IPS-15b (cell line): ENCODE measurements at regions not wholly inside any gene's neighbourhood (a gene's known extent, or its start where the extent isn't known, plus 50 kb on each side); places are given as distances from the start of the nearest gene placed in this dataset.

Experiments
- H3K27me3 ChIP-seq: one replicate; pipeline ENCODE4 v1.6.1; 2013; ENCODE audit warnings: low read length; ENCODE audit not compliant: control insufficient read depth, insufficient read depth
- H3K36me3 ChIP-seq: one replicate; pipeline ENCODE4 v1.6.1; 2013; ENCODE audit warnings: low read length; ENCODE audit not compliant: control insufficient read depth, insufficient read depth
- H3K4me1 ChIP-seq: one replicate; pipeline ENCODE4 v1.6.1; 2013; ENCODE audit warnings: mild to moderate bottlenecking, low read length; ENCODE audit not compliant: control insufficient read depth, insufficient read depth
- H3K4me3 ChIP-seq: one replicate; pipeline ENCODE4 v1.5.1; 2013; ENCODE audit warnings: low read depth, low read length
- H3K9ac ChIP-seq: one replicate; pipeline ENCODE4 v1.6.1; 2013; ENCODE audit warnings: low read depth, mild to moderate bottlenecking, low read length
- H3K9me3 ChIP-seq: one replicate; pipeline ENCODE4 v1.6.1; 2013; ENCODE audit warnings: mild to moderate bottlenecking, low read length; ENCODE audit not compliant: control insufficient read depth, insufficient read depth

GRCh38 chr14:98950353-98950895, 321.6 kb downstream of the BCL11B start:
- Histone ChIP-seq H3K27me3 (no peaks in the 10 kb centered on the region), H3K4me1 (no peaks in the 10 kb centered on the region), H3K4me3 (no peak overlapping the region), H3K9ac (no peak overlapping the region), H3K9me3 (no peaks in the 10 kb centered on the region), H3K36me3 (no peaks in the 10 kb centered on the region)

GRCh38 chr14:98951031-98951430, 321.0 kb downstream of the BCL11B start:
- Histone ChIP-seq H3K4me3 (no peak overlapping the region), H3K36me3 (no peaks in the 10 kb centered on the region), H3K27me3 (no peaks in the 10 kb centered on the region), H3K9ac (no peak overlapping the region), H3K9me3 (no peaks in the 10 kb centered on the region), H3K4me1 (no peaks in the 10 kb centered on the region)

- H3K27me3 ChIP-seq: no peaks in the 10 kb centered on the region
- H3K36me3 ChIP-seq: no peaks in the 10 kb centered on the region
- H3K9me3 ChIP-seq: no peaks in the 10 kb centered on the region
- H3K4me3 ChIP-seq: no peak overlapping the region
- no peak overlapping the region for H3K9ac ChIP-seq
- no peaks in the 10 kb centered on the region for H3K4me1 ChIP-seq
These were observed 320.4 kb downstream of the BCL11B start for GRCh38 chr14:98951521-98952152.

GRCh38 chr14:98952593-98953350, 319.2 kb downstream of the BCL11B start:
- no peaks in the 10 kb centered on the region for H3K36me3 ChIP-seq
- no peak overlapping the region for H3K9ac ChIP-seq
- no peaks in the 10 kb centered on the region for H3K9me3 ChIP-seq
- H3K4me1 ChIP-seq: no peaks in the 10 kb centered on the region
- no peaks in the 10 kb centered on the region for H3K27me3 ChIP-seq
- no peak overlapping the region for H3K4me3 ChIP-seq

- H3K27me3 ChIP-seq: no peaks in the 10 kb centered on the region
- H3K9ac ChIP-seq: no peak overlapping the region
- no peaks in the 10 kb centered on the region for H3K36me3 ChIP-seq
- no peaks in the 10 kb centered on the region for H3K4me1 ChIP-seq
- H3K9me3 ChIP-seq: no peaks in the 10 kb centered on the region
- no peak overlapping the region for H3K4me3 ChIP-seq
These were observed 318.2 kb downstream of the BCL11B start for GRCh38 chr14:98953551-98954348.

GRCh38 chr14:98954349-98955000, 317.5 kb downstream of the BCL11B start:
- no peak overlapping the region for H3K4me3 ChIP-seq
- no peaks in the 10 kb centered on the region for H3K9me3 ChIP-seq
- no peak overlapping the region for H3K9ac ChIP-seq
- H3K36me3 ChIP-seq: no peaks in the 10 kb centered on the region
- H3K4me1 ChIP-seq: no peaks in the 10 kb centered on the region
- H3K27me3 ChIP-seq: no peaks in the 10 kb centered on the region

GRCh38 chr14:98955036-98955740, 316.8 kb downstream of the BCL11B start:
- H3K27me3 ChIP-seq: no peaks in the 10 kb centered on the region
- H3K9ac ChIP-seq: no peak overlapping the region
- H3K36me3 ChIP-seq: no peaks in the 10 kb centered on the region
- no peak overlapping the region for H3K4me3 ChIP-seq
- H3K9me3 ChIP-seq: no peaks in the 10 kb centered on the region
- H3K4me1 ChIP-seq: no peaks in the 10 kb centered on the region

GRCh38 chr14:98955741-98956070, 316.3 kb downstream of the BCL11B start:
- no peaks in the 10 kb centered on the region for H3K27me3 ChIP-seq
- H3K36me3 ChIP-seq: no peaks in the 10 kb centered on the region
- H3K4me3 ChIP-seq: no peak overlapping the region
- H3K9me3 ChIP-seq: no peaks in the 10 kb centered on the region
- no peak overlapping the region for H3K9ac ChIP-seq
- no peaks in the 10 kb centered on the region for H3K4me1 ChIP-seq

- H3K4me3 ChIP-seq: no peak overlapping the region
These were observed 315.8 kb downstream of the BCL11B start for GRCh38 chr14:98956181-98956580.

GRCh38 chr14:98956661-98957060, 315.3 kb downstream of the BCL11B start:
- no peak overlapping the region for H3K9ac ChIP-seq
- H3K36me3 ChIP-seq: no peaks in the 10 kb centered on the region
- H3K27me3 ChIP-seq: no peaks in the 10 kb centered on the region
- no peaks in the 10 kb centered on the region for H3K4me1 ChIP-seq
- no peaks in the 10 kb centered on the region for H3K9me3 ChIP-seq
- no peak overlapping the region for H3K4me3 ChIP-seq

More at GRCh38 chr14:98956181-98956580, 315.8 kb downstream of the BCL11B start:
- H3K36me3 ChIP-seq: no peaks in the 10 kb centered on the region
- H3K27me3 ChIP-seq: no peaks in the 10 kb centered on the region
- H3K9ac ChIP-seq: no peak overlapping the region
- no peaks in the 10 kb centered on the region for H3K4me1 ChIP-seq
- no peaks in the 10 kb centered on the region for H3K9me3 ChIP-seq
